ENCODE measurements at regions not wholly inside any gene's neighbourhood (a gene's known extent, or its start where the extent isn't known, plus 50 kb on each side); places are given as distances from the start of the nearest gene placed in this dataset.

- WGBS, result 91% methylated on average over 5 of the region's 5 CpGs
- Histone ChIP-seq H3K4me1 (no peaks in the 10 kb centered on the region), H3K27ac (no peak overlapping the region), H3K36me3 (no peaks in the 10 kb centered on the region), H3K27me3 (no peaks in the 10 kb centered on the region), H3K4me3 (no peak overlapping the region), H3K9me3 (no peaks in the 10 kb centered on the region)
- DNase-seq (ENCODE audit: low spot score in 2 of 2), result no peak
- no peak for TF ChIP-seq POLR2A (IDR thresholded peaks at IDR 0.05)
- no peak for TF ChIP-seq POLR2AphosphoS5 (IDR thresholded peaks at IDR 0.05)
- TF ChIP-seq CTCF (IDR thresholded peaks at IDR 0.05), result no peak
- TF ChIP-seq EP300 (IDR thresholded peaks at IDR 0.05), result no peak
These were observed 221.6 kb downstream of the MYCN start for GRCh38 chr2:16161768-16162490.

- no peaks in the 10 kb centered on the region for H3K27me3 ChIP-seq
- H3K4me1 ChIP-seq, result no peaks in the 10 kb centered on the region
- TF ChIP-seq CTCF (IDR thresholded peaks at IDR 0.05), result no peak
- TF ChIP-seq POLR2AphosphoS5 (IDR thresholded peaks at IDR 0.05), result no peak
- TF ChIP-seq POLR2A (IDR thresholded peaks at IDR 0.05), result no peak
- TF ChIP-seq EP300 (IDR thresholded peaks at IDR 0.05), result no peak
- DNase-seq (ENCODE audit: low spot score in 2 of 2), result no peak
- H3K4me3 ChIP-seq, result no peak overlapping the region
- WGBS, result 40% methylated on average over 2 of the region's 2 CpGs
- H3K27ac ChIP-seq, result no peak overlapping the region
- no peaks in the 10 kb centered on the region for H3K9me3 ChIP-seq
- no peaks in the 10 kb centered on the region for H3K36me3 ChIP-seq
These were observed 220.8 kb downstream of the MYCN start for GRCh38 chr2:16161085-16161565.

- no peak for TF ChIP-seq CTCF (IDR thresholded peaks at IDR 0.05)
- no peak for TF ChIP-seq EP300 (IDR thresholded peaks at IDR 0.05)
- no peak for TF ChIP-seq POLR2AphosphoS5 (IDR thresholded peaks at IDR 0.05)
- TF ChIP-seq POLR2A (IDR thresholded peaks at IDR 0.05), result no peak
- 88% methylated on average over 6 of the region's 6 CpGs for WGBS
- no peak for DNase-seq (ENCODE audit: low spot score in 2 of 2)
These were observed 220.1 kb downstream of the MYCN start for GRCh38 chr2:16160281-16161084.

GRCh38 chr2:16156411-16156810 is 216.1 kb downstream of the MYCN start:
- Histone ChIP-seq H3K36me3 (no peaks in the 10 kb centered on the region), H3K27me3 (no peaks in the 10 kb centered on the region), H3K27ac (no peak overlapping the region), H3K4me1 (no peaks in the 10 kb centered on the region), H3K4me3 (no peak overlapping the region), H3K9me3 (no peaks in the 10 kb centered on the region)
- no peak for TF ChIP-seq EP300 (IDR thresholded peaks at IDR 0.05)
- no peak for TF ChIP-seq CTCF (IDR thresholded peaks at IDR 0.05)
- TF ChIP-seq POLR2AphosphoS5 (IDR thresholded peaks at IDR 0.05), result no peak
- TF ChIP-seq POLR2A (IDR thresholded peaks at IDR 0.05), result no peak
- WGBS, result 89% methylated on average over 3 of the region's 3 CpGs
- no peak for DNase-seq (ENCODE audit: low spot score in 2 of 2)

More at GRCh38 chr2:16160281-16161084, 220.1 kb downstream of the MYCN start:
- Histone ChIP-seq H3K9me3 (no peaks in the 10 kb centered on the region), H3K27me3 (no peaks in the 10 kb centered on the region), H3K27ac (no peak overlapping the region), H3K4me1 (no peaks in the 10 kb centered on the region), H3K4me3 (no peak overlapping the region), H3K36me3 (no peaks in the 10 kb centered on the region)

- no peaks in the 10 kb centered on the region for H3K9me3 ChIP-seq
- no peaks in the 10 kb centered on the region for H3K27me3 ChIP-seq
- DNase-seq (ENCODE audit: low spot score in 2 of 2), result no peak
- TF ChIP-seq EP300 (IDR thresholded peaks at IDR 0.05) (no peak), POLR2A (IDR thresholded peaks at IDR 0.05) (no peak), CTCF (IDR thresholded peaks at IDR 0.05) (no peak), POLR2AphosphoS5 (IDR thresholded peaks at IDR 0.05) (no peak)
- no peaks in the 10 kb centered on the region for H3K4me1 ChIP-seq
- H3K36me3 ChIP-seq, result no peaks in the 10 kb centered on the region
- no peak overlapping the region for H3K27ac ChIP-seq
- no peak overlapping the region for H3K4me3 ChIP-seq
- 43% methylated on average over 6 of the region's 6 CpGs for WGBS
These were observed 215.4 kb downstream of the MYCN start for GRCh38 chr2:16155766-16156165.
